ENCODE measurements at regions not wholly inside any gene's neighbourhood (a gene's known extent, or its start where the extent isn't known, plus 50 kb on each side); places are given as distances from the start of the nearest gene placed in this dataset.

DNA sequence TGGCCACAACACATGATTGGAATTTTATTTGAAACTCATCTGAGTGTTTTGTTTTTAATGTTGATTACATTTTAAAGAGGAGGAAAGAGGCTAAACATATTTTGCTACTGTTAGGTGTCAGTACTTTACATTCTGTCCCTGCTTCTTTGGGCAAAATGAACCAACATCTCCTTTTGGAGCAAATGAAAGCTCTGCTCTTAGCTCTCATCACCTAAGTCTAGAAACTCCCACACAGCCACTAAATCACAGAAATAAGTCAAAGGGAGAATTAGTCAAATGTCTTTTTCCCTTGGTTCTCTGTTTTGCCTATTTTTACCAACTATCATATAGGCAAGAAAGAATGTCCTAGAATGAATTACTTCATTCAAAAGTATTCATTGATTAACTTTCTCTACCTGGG is 666.8 kb downstream of the RNF144A start:
- DNase-seq (ENCODE audit: low read depth in 1 of 2, low spot score in 1 of 2) = no peak

DNA sequence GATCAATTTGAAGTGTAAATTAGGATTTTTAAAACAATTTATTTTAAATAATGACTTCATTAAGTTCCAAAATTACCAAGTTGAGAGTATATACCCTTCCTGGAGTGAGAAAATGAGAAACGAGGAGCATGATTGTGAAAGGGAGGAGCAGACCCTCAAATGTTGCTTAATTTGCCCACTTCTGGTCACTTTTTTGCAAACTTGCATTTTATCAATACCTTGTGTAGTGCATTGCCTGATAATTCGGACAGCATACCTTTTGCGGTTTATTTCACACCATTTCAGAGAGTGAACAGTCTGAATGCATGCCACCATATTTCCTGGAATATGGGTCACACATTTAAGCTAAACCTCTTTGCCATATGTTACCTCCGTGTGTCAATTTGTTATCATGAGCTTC is 669.7 kb downstream of the RNF144A start:
- no peak for DNase-seq (ENCODE audit: low read depth in 1 of 2, low spot score in 1 of 2)

DNA sequence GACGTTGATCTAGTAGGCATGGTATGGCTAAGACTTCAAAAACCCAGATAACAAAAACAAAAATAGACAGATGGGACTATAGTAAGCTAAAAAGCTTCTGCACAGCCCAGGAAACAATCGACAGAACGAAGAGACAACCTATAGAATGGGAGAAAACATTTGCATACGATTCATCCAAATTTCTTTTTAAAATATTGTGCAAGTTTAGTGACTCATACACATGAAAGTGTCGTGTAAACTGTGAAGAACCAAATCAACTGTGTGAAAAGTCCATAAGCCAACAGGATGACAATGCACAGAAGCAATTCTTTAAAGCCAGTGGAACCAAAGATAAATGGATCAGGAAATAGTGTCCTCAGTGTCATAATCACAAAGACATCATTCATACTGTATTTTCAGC is 671.1 kb downstream of the RNF144A start:
- DNase-seq (ENCODE audit: low read depth in 1 of 2, low spot score in 1 of 2) = no peak

DNA sequence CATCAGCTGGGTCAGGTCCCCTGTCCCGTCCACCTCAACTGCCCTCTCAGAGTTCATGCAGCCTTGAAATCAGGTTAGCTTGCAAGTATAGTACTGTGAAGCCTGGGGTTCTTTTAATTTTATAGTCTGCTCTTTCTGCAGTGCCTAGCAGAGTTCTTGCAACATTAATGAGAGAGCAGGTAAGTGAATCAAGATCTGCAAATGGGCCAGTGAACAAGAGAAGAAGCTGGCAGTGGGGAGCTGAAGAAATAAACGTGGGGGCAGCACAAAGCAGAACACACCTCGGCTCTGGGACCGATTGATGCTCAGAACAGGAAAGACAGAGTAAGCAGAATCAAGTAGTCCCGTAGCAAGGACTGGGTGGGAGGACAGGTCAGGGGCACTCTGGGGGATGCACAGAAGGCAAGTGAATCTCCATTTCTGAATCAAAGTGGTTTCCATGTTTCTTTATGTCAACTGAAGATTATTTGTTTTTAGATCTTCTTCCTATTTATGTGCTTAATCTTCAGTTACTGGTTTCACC is 675.5 kb downstream of the RNF144A start:
- no peak for DNase-seq (ENCODE audit: low read depth in 1 of 2, low spot score in 1 of 2)

DNA sequence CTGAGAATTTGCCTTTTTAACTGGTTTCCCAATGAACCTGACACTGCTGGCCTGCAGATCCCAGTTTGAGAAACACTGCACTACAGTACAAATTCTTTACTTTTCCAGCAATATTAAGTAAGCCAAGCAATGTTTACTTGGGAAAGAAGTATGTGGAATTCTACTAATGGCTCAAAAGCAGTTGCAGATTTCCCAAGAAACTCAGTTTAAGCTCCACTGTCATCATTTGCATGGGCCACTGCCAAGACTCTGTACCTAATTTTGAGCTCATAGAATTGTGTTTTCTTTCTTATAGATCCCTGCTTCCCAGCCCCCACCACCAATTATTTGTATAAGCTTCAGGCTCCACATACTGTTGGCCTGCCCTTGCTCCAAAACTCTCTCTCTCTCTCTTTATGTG is 676.1 kb downstream of the RNF144A start:
- DNase-seq (ENCODE audit: low read depth in 1 of 2, low spot score in 1 of 2) = no peak

DNA sequence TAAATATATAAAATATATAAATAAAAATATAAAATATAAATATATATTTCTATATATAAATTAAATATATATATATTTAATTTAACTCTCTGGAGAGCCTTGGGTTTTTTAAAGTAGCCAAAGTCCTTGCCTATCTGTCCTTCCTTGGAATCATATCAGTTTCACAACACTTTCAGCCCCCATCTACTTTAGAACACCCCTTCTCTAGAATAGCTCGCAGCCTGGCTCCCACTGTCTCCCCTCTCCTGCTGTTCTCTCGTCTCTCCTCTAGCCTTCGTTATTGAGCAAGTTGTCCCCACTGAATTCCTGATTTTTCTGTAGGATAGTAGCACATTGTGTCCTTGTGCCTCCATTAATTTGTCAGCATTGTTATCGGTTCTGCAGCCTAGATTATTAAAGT is 677.0 kb downstream of the RNF144A start:
- DNase-seq (ENCODE audit: low read depth in 1 of 2, low spot score in 1 of 2) = no peak

DNA sequence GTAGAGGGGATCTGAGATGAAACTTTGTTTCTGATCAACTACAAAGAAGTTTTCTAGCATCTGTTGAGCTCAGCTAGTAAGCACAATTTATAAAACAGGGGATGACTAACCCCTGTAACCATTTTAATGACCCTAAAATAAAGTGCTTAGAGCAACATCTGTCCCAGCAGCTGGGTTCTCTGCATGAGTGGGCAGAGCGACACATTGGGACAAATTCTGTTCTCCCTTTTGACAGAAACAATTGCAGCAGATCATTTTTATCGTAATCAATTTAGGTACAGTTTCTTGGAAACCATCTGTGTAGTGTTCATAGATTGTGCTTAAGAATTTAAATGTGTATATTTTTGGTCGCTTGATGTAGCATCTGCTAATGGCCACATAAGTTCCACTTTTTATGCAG is 678.0 kb downstream of the RNF144A start:
- DNase-seq (ENCODE audit: low read depth in 1 of 2, low spot score in 1 of 2) = no peak

DNA sequence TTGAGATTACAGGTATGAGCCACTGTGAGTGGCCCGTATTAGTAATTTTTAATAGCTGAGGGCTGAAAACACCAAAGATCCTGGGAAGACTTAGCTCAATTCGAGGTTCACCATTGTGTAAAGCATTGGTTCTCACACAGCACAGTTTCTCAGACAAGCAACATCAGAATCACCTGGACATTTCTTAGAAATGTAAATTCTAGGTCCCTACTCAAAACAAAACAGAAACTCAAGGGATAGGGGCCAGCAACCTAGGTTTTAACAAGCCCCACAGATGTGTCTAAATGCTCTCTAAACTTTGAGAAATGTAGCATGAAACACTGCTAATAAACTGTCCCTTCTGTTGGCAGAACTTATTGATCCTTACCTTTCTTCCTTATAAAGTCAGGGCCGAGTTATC is 681.2 kb downstream of the RNF144A start:
- DNase-seq (ENCODE audit: low read depth in 1 of 2, low spot score in 1 of 2) = no peak

DNA sequence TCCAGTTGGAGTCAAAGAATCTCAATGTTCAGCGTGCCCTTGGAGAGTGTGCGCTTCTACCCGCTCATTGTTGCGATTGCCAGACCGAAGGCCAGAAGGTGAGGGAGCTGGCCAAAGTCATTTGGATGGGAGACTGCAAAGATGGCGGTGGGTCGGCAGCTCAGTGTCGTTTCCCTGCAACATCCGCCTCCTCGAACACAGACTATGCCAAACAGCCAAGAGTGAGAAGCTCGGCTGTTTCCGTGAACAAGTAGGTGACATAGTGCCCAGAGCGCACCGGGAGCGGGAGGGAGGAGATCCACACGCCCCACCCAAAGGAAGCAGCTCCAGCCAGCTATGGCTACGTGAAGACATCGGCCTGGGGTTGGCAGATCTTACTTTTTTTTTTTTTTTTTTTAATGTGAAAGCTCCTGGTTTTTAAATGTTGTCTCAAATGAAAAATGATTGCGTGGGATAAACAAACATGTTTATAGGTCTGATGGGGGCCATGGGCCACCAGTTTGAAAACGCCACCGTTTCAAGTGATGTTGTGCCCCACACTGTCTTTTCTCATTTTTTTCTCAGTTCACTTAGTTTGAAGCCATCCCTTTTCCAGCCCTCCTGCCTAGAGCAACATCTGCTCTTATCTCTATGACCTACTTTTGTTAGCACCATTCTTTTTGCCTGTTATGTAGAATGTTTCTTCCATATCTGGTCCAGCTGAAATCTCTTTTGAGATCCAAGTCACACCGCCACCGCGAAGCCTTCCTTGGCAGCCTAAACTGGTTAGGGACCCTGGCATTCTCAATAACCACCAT is 682.4 kb downstream of the RNF144A start:
- DNase-seq (ENCODE audit: low read depth in 1 of 2, low spot score in 1 of 2) = no peak

DNA sequence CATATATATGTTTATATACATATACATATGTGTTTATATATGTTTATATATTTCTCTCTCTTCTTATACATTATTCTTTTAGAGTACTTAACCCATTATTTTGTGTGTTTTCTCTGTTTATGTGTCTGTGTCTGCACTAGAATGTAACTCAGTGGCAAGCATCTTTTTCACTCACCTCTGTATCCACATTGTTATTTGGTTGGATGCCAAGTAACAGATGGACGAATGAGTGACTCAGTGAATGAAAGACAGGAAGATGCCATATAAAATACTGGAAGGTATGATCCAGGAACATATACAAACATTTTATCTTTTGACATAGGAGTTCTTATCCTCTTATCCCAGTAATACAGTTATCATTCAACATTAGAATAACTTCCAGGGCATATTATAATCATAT is 684.8 kb downstream of the RNF144A start:
- no peak for DNase-seq (ENCODE audit: low read depth in 1 of 2, low spot score in 1 of 2)

DNA sequence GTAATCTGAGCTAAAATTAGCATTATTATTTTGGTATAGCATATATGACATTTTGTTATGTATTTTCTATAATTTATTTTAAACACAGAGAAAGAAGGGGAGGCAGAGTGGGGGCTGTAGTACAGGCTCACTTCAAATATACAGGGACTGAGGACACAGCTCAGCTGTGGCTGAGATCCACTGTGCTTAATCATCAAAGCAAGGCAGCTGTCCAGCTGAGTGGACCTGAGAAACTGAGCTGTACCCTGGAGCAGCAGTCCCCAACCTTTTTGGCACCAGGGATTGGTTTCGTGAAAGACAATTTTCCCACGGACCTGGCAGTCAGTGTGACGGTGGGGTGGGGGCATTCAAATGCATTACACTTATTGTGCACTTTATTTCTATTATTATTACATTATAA is 687.2 kb downstream of the RNF144A start:
- DNase-seq (ENCODE audit: low read depth in 1 of 2, low spot score in 1 of 2) = no peak

DNA sequence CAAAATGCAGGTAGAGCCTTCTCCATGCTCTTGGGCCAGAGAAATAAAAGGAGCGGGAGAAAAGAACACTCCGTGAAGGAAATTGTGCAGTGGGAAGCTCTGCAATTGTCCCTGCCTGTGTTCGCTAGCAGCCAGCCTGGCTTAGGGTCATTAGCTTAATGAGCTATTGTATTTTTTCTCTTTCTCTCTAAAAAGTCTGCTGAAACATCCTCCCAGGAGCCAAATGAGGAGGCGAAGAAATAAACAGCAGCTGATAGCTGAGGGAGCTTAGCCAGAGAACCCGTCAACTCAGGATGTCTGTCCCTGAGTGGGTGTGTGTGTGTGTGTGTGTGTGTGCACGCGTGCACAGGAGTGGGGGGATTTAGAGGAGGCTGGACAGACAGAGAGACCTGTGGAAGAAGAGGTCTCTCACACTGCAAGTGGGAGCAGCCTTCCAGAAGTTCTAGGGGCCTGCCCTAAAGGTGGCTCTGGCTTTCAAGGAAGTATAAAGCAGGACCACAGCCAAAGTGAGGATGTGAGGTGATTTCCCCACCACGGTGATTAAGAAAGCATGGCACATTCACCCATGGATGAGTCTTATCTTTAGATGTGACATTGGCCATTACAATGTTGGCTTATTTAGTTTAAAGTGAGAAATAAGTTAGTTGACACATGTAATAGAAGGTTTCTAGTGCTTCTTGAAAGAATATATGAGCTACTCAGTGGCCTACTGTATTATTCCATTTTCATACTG is 690.4 kb downstream of the RNF144A start:
- DNase-seq (ENCODE audit: low read depth in 1 of 2, low spot score in 1 of 2) = no peak

DNA sequence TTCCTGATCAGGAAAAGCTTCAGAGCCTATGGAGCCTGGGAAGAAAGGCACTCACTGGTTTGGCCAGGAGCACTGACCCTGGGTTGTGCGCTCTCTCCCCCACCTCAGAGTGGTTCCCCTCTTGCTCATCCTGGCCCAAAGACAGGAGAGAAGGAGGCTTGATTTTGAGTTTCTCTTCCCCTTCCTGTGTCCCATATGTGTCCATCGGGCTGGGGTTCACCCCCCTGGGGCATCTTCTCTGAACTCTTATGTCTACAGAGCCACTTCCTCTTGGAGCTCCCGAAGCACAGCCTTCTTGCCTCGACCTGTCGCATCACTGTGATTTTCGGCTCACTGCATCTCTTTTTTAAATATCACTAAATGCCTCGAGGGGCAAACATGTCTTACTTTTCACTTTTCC is 692.3 kb downstream of the RNF144A start:
- no peak for DNase-seq (ENCODE audit: low read depth in 1 of 2, low spot score in 1 of 2)

DNA sequence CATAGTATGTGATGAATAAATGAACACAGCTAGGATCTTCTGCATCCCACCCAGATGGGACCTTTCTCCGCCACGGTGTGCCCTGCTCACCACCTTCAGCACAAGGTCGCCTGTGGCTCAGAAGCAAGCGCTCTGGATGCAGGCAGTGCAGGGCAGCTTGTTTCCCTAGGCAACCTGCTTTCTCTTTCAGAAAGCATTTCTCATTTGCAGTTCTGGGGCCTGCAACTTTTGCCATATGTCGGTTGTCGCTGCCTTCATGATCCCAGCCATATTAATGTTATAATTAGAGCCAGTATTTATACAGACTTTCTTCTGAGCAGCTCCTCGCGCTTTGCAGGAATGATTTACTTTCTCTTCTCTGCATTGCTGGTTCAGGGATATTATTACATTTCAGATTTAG is 692.8 kb downstream of the RNF144A start:
- no peak for DNase-seq (ENCODE audit: low read depth in 1 of 2, low spot score in 1 of 2)

DNA sequence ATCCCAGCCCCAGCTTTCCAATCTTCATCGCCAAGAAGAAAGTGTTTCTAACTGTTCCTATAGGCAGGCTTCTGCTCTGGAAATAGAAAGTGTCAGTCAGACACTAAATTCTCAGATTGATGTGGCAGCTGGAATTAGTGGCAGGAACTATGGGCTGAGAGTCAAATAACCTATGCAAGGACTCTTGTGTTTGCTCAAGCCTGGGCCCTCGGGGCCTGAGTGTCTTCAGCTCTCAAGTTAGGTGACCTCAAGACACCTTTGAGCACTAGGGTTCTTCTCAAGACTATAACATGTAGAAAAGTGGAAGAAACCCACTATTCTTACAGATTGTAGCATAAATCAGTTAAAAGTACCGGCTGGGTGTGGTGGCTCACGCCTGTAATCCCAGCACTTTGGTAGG is 694.5 kb downstream of the RNF144A start:
- no peak for DNase-seq (ENCODE audit: low read depth in 1 of 2, low spot score in 1 of 2)

DNA sequence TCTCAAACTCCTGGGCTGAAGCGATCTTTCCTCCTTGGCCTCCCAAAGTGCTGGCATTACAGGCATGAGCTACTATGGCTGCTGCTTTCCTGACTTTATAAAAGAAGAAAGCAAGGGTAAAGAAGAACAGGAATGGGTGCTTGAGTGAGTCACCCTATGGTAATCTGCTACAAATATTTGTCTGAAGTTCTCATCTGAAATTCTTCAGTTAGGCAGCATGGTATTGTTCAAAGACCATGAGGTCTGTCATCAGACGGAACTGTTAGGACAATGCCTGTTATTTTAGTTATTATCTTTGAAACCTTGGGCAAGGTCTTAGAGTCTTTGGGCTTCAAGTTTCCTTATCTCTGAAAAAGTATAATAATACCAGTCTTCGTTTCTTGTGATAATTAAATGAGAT is 695.8 kb downstream of the RNF144A start:
- no peak for DNase-seq (ENCODE audit: low read depth in 1 of 2, low spot score in 1 of 2)

DNA sequence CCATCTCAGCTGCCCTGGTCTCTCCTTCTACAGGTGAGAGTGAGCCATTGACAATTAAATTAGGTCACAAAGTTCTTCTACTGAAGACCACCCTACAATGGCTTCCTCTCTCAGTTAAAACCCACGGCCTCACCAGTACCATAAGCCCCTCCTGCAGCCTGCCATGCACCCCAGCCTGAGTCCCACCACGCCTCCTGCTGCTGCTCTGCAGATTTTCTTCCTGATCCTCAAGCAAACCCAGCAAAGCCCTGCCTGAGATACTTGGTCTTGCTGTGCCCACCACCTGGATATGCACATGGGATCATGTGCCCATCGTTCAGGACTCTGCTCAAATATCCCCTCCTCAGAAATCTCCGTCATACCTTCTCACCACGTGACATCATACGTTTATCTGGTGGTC is 696.6 kb downstream of the RNF144A start:
- DNase-seq (ENCODE audit: low read depth in 1 of 2, low spot score in 1 of 2) = no peak

DNA sequence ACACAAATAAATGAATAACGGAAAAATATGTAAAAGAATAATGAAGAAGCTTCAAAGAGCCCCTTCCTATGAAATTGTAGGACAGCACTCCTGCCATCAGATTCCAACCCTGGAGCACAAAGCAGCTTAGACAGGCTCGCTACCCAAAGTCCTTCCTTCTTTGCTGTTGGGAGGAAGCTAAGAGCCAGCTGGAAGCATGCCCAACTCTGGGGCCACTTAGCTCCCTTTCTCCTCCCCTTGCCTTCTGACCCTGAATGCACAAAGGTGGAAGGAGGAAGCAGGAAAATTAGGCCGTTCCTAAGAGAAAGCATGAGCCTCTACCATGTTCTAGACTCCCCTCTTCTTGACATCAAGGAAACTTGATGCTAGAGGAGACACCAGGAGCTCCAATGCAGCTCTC is 700.8 kb downstream of the RNF144A start:
- no peak for DNase-seq (ENCODE audit: low read depth in 1 of 2, low spot score in 1 of 2)

DNA sequence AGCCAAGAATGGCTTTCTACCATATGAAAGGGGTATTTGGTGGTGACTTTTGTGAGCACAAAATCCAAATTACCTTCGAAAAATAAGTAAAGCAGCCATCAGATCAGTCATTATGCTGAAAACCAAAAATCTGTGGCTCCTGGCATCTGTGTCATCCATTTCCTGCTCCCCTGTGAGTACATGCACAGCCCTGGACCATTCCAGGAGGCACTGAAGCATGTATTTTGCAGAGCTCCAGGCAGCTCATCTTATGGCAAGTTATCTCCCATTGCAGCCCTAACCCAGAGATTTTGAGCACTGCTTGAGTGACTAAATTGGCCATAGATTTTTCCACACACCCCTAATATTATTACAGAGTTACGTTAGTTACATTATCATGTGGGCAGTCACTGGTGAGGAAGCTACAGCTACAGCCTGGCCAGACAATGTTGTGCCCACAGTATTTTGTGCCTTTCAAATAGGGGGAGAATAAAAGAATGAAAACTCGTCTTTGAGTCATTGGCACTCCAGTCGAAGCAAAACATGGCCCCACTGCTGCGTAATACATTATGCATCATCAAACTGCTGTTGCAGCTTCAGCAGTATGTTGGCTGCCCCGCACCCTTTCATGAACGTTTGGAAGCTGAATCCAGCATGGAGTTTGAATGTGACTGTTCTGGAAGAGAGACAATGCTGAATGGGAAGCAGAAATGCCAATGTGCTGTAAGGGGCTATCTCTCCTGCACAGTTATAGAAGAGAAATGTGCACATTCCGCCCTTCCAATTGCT is 702.2 kb downstream of the RNF144A start:
- DNase-seq (ENCODE audit: low read depth in 1 of 2, low spot score in 1 of 2) = no peak

DNA sequence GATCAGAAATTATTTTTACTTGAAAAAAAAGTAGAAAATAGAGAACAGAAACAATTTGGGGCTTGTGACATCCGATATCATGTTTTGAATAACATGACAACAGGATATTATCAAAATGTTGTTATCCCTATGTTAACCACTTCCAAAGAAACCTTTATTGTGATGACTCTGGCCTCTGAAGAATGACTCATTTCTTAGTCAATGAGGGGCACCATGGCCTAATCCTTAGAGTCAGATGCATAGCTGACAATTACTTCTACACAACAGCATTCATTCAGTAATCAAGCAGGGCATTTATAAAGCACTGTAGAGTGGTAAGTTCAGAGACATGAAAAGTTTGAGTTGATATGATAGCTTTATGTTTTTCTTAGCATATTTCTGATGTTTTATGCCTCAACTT is 703.0 kb downstream of the RNF144A start:
- DNase-seq (ENCODE audit: low read depth in 1 of 2, low spot score in 1 of 2) = no peak

DNA sequence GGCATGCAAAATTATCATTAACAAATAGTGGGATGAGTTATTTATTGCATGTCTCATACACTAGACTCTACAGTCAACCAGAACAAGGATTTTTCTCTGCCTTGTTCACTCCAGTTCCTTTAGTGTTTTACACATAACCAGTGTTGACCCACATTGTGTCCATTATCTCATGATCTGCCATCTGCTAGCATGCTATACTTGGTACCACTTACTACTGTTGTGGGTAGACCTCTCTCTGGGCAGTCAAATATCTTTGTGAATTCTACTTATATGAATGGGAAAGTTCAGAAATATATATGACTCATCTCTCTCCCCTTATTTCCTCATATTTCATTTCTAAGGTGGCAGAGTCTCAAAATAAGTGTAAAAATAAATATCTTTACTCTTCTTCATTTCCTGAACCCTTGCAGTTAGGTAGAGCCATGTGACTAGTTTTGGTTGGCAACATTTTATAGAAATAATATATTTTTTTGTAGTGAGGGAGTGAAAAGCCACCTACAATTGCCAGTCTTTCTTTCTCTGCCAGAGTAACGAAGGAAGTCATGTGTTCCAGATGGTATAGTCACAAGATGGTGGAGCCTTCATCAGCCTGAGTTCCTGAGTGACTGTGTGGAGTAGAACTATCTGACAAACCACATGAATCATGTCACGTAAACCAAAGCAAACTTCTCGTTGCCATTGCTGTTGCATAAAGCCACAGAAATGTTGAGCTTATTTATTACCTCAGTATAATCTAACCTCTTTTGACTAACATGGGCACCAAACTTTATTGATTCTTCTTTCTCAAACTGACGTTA is 704.0 kb downstream of the RNF144A start:
- no peak for DNase-seq (ENCODE audit: low read depth in 1 of 2, low spot score in 1 of 2)
